GM04504 (cell line): ENCODE measurements at regions not wholly inside any gene's neighbourhood (a gene's known extent, or its start where the extent isn't known, plus 50 kb on each side); places are given as distances from the start of the nearest gene placed in this dataset.
"Not testable (repeated sequence)": the region's sequence is repeated elsewhere in the genome, so short reads cannot be mapped to it uniquely, and the experiment has no call there.

Experiments used
- DNase-seq: peaks from one replicate; pipeline ENCODE4 v3.0.0-alpha.2; 2012; ENCODE audit warnings: low read depth

DNA sequence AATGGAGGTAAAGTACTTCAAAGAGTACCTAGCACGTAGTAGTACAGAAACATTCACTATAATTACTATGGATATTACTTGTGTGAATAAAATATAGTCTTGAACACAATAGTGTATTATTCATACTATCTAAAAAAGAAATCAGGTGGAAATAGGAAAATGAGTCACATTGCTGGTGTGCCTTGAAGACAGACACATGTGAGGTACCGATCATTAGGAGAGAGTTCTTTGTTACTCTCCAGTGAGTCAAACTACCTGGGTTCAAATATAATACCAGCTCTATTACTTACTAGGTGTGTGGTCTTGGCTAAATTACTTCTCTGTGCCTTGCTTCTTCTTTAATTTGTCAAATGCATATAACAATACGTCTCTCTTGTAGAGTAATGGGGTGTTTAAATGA is 50.8 kb upstream of the BEND6 start:
- DNase-seq, result no peak

- peak; percentile 55 for DNase-seq
Measured at GRCh38 chr6:56902641-56903464, 52.1 kb upstream of the BEND6 start.

GRCh38 chr6:56900784-56901183 is 54.1 kb upstream of the BEND6 start:
- no peak for DNase-seq

GRCh38 chr6:56899753-56900152 is 55.2 kb upstream of the BEND6 start:
- DNase-seq, result no peak

DNA sequence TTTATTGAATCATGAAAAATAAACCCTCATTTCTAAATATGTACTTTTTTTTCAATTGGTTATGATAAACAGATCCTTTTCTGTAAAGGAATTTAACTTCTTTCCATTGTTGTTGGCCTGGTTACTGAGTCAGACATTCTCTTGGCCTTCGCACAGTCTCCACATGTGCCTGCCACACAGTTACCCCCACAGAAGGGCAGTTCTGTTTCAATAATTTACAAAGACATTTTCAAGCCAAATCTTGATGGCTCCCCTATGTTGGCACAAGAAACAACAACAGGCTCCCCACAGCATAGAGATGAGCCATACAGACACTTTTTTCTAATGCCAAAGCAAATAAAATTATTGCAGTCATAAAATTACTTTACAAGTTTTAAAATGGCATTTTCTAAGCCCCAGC is 55.6 kb upstream of the BEND6 start:
- peak; percentile 56 for DNase-seq

DNA sequence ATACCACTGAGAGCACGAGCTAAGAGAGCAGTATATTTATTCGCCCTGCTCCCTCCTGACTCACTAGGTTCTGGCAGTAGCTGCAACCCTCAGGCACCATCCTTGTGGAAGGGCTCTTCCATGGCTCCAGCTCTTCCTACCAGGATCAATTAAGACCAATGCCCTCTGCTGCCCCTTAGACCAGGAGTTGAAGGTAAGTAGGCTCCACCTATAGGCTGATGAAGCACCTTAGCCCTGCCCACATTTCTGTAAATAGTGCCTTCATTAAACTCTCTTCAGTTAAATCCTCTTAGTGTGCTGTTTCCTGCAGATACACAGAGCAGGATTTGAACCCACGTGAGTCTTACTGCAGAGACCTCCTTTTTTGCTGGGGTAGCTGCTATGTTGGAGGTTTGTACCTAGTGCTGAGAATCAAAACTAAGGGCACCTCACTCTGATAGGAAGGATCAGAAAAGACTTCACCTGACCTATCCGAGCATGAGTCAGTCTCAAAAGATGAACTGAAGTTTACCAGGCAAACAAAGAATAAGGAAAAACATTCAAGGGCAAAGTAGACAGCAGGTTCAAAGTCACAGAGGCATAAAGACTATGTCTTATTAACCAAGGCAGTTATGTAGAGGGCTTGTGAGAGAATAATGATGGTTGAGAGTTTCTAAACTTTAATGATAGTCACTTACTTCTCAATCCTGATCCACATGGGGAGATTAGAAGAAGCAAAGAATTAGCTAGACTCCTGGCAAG is 56.9 kb upstream of the BEND6 start:
- DNase-seq, result no peak

- no peak for DNase-seq
Measured at GRCh38 chr6:56891754-56892153, 63.2 kb upstream of the BEND6 start.

DNA sequence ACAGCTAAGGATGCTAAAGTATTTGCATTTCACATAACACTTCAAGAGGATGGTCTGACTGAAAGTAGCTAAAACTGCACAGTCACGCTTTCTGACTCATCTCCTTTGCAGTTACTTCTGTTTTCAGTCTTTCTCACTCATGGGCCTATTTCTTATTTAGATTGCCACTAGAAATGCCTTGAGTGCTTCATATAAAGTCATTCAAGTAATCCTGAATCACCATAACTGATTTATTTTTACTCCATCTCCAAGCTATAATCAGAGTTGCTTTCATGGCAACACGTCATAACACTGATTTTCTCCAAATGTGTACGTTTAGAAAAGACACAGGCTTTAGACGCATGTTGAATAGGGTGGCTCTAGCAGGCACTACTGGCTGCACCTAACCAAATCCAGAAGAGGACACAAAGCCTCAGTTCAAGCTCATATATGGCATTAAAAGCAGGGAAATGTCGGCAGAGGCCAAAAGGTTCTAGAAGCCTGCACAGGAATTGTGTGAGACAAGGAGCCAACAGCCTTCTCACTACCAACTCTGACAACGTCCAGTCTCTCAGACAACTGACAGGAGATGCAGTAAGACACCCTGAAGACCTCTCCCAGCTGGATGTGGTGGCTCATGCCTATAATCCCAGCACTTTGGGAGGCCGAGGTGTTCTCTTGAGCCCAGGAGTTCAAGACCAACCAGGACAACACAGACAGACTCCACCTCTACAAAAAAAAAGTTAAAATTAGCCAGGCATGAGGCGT is 64.1 kb upstream of the BEND6 start:
- DNase-seq, result peak; percentile 88

GRCh38 chr6:56890066-56890465 is 64.8 kb upstream of the BEND6 start:
- no peak for DNase-seq

- DNase-seq, result no peak
Measured at GRCh38 chr6:56889492-56889891, 65.4 kb upstream of the BEND6 start.

DNA sequence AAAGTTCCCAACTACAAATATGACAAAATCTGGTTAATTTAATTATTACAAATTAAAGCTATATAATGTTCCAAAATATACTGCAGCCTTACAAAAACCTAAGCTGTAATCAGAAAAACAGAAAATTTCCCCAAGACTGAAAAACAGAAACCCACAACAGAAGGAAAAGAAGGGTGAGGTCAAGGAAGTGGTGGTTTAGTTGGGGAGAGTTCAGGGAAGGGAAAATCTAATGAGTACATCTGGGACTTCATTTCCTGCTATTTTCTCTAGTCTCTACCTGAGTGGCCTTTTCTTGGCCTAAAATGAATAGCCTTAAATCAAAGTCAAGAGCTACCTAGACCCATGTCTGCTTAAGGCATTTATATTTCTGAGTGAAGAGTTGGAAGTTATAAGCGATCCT is 66.2 kb upstream of the BEND6 start:
- DNase-seq, result no peak

DNA sequence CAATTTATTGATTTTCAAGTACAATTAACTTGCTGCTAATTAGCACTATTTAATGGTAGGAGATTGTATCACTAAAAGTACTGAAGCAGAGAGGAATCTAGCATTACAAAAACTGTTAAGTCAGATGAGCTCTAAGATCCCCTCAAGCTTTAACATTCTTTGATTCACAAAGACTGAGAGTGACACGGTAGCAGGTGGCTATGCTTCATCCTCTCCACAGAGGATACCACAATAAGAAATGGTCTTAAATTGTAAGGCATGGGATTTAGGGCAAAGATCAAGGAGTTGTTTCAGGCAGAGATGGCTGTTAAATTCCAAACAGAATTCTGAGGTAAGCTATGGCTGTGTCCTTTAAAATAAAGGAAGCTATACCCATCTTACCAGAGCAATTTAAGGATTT is 67.8 kb upstream of the BEND6 start:
- DNase-seq, result no peak

- DNase-seq, result no peak
Measured at GRCh38 chr6:56877922-56878321, 77.0 kb upstream of the BEND6 start.

DNA sequence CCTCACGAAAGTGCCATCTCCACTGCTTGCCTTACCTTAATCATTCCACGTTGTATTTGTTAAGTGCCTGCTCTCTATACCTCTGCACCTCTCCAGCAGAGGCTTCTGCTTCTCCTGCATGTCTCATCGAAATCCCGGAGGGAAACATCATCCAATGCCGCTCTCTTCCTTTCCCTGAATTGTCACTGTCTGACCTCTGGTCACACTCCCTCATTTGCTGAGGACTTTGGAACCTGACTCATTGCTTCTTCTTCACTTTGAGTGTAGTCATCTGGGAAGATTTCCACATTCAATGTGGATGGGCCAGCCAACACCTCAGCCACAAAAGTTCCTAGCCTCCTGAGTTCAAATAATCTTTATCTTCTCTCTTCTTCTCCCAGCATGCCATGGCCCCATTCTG is 78.9 kb upstream of the BEND6 start:
- no peak for DNase-seq

GRCh38 chr6:56875523-56875922 is 79.4 kb upstream of the BEND6 start:
- DNase-seq, result no peak

DNA sequence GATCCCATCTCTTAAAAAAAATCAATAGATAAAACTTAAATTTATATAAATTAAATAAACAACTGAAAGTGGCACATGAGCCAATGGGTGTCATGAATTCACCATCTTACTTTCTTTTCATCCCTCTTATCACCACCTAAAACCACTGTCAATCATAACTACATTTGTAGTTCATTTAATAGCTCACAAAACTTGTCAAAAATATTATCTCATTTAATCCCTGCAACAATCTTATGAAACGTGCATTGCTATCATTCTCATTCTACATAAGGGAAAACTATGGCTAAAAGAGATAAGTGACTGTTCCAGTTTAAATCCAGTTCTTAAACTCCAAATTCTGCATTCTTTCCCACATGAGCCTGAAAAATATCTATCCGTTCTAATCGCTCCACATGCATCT is 80.6 kb upstream of the BEND6 start:
- DNase-seq, result no peak

- not testable (repeated sequence) for DNase-seq
Measured at GRCh38 chr6:56870053-56870452, 84.9 kb upstream of the BEND6 start.

GRCh38 chr6:56869346-56869745 is 85.6 kb upstream of the BEND6 start:
- DNase-seq, result no peak

- no peak for DNase-seq
Measured at GRCh38 chr6:56868687-56869086, 86.2 kb upstream of the BEND6 start.

GRCh38 chr6:56866917-56867522 is 87.9 kb upstream of the BEND6 start:
- DNase-seq, result no peak

GRCh38 chr6:56865081-56865875 is 89.6 kb upstream of the BEND6 start:
- DNase-seq, result no peak

DNA sequence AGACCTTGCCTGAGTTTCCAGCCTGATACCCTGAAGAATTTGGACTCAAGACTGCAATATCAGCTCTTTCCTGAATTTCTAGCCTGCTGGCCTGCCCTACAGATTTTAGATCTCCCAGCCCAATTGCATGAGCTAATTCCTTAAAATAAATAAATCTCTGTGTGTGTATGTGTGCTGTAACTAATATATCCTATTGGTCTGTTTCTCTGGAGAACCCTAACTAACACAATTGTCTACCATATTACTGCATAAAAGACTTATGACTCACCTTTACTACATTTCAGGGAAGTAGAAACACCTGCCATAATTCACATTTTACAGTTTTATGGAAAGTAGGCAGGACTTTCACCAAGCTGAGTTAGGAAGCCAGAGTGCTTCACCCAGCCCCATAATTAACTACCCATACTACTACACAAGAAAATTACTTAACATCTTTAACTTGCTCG is 90.7 kb upstream of the BEND6 start:
- DNase-seq, result no peak
